Smooth muscle cell (in vitro differentiated cells): ENCODE measurements at regions not wholly inside any gene's neighbourhood (a gene's known extent, or its start where the extent isn't known, plus 50 kb on each side); places are given as distances from the start of the nearest gene placed in this dataset.

Source experiments
- DNase-seq: peaks from one replicate; lab custom pipeline; 2025; ENCODE audit not compliant: unreplicated experiment; lab: John Stamatoyannopoulos, UW
- H2AFZ ChIP-seq: fragments of 200-600 bp; sonication (generic); 2 replicates; pipeline ENCODE4 v1.6.0; 2016; ENCODE audit warnings: antibody characterized with exemption, low read depth, mild to moderate bottlenecking
- H3F3A ChIP-seq: fragments of 200-600 bp; sonication (generic); 2 replicates; pipeline ENCODE4 v1.6.0; 2017; ENCODE audit warnings: antibody characterized with exemption, low read depth
- H3K27ac ChIP-seq: fragments of 200-600 bp; sonication (generic); 2 replicates; pipeline ENCODE4 v1.5.1; 2016; ENCODE audit warnings: low read depth, mild to moderate bottlenecking
- H3K27me3 ChIP-seq: fragments of 200-600 bp; sonication (generic); 2 replicates; pipeline ENCODE4 v1.6.1; 2016; ENCODE audit warnings: low read depth, mild to moderate bottlenecking
- H3K36me3 ChIP-seq: fragments of 200-600 bp; sonication (generic); 2 replicates; pipeline ENCODE4 v1.5.1; 2016; ENCODE audit warnings: low read depth
- H3K4me1 ChIP-seq: fragments of 200-600 bp; sonication (generic); 2 replicates; pipeline ENCODE4 v1.5.1; 2016; ENCODE audit warnings: low read depth
- H3K4me2 ChIP-seq: fragments of 200-600 bp; sonication (generic); 2 replicates; pipeline ENCODE4 v1.6.0; 2016; ENCODE audit warnings: mild to moderate bottlenecking
- H3K4me3 ChIP-seq: fragments of 200-600 bp; sonication (generic); 2 replicates; pipeline ENCODE4 v1.5.1; 2016; ENCODE audit warnings: mild to moderate bottlenecking
- H3K79me2 ChIP-seq: fragments of 200-600 bp; sonication (generic); 2 replicates; pipeline ENCODE4 v1.6.0; 2016; ENCODE audit warnings: low read depth, mild to moderate bottlenecking
- H3K9ac ChIP-seq: fragments of 200-600 bp; sonication (generic); 2 replicates; pipeline ENCODE4 v1.6.0; 2016; ENCODE audit warnings: low read depth
- H3K9me3 ChIP-seq: fragments of 200-600 bp; sonication (generic); replicated peaks from 2 replicates; pipeline ENCODE4 v1.5.1; 2016; ENCODE audit warnings: low read depth
- H4K20me1 ChIP-seq: fragments of 200-600 bp; sonication (generic); 2 replicates; pipeline ENCODE4 v1.6.0; 2016; ENCODE audit warnings: low read depth
- WGBS: methylation state at CpG from one replicate; pipeline ENCODE4 v1.1.7; 2016; ENCODE audit warnings: low lambda C conversion rate; 5-methylcytosine and 5-hydroxymethylcytosine counted together
- TF ChIP-seq, protein P1 (sequence below): fragments of 200-600 bp; sonication (generic); IDR thresholded peaks from 2 replicates; pipeline ENCODE4 v1.5.1; 2017; ENCODE audit warnings: borderline replicate concordance, mild to moderate bottlenecking, antibody characterized with exemption; ENCODE audit not compliant: insufficient read depth, poor library complexity, severe bottlenecking

GRCh38 chr6:34638834-34639736, 57.5 kb downstream of the ILRUN start:
- Histone ChIP-seq H2AFZ (no peak overlapping the region), H3K4me1 (no peaks in the 10 kb centered on the region), H3K9ac (no peak overlapping the region), H3K27ac (no peak overlapping the region), H3K4me2 (no peak overlapping the region), H3K4me3 (no peak overlapping the region), H3K9me3 (no peaks in the 10 kb centered on the region), H3K36me3 (no peaks in the 10 kb centered on the region), H3K79me2 (peaks cover 12% of the 10 kb centered on the region), H4K20me1 (peaks cover 11% of the 10 kb centered on the region), H3F3A (no peaks in the 10 kb centered on the region), H3K27me3 (no peaks in the 10 kb centered on the region)
- TF ChIP-seq, protein P1, sequence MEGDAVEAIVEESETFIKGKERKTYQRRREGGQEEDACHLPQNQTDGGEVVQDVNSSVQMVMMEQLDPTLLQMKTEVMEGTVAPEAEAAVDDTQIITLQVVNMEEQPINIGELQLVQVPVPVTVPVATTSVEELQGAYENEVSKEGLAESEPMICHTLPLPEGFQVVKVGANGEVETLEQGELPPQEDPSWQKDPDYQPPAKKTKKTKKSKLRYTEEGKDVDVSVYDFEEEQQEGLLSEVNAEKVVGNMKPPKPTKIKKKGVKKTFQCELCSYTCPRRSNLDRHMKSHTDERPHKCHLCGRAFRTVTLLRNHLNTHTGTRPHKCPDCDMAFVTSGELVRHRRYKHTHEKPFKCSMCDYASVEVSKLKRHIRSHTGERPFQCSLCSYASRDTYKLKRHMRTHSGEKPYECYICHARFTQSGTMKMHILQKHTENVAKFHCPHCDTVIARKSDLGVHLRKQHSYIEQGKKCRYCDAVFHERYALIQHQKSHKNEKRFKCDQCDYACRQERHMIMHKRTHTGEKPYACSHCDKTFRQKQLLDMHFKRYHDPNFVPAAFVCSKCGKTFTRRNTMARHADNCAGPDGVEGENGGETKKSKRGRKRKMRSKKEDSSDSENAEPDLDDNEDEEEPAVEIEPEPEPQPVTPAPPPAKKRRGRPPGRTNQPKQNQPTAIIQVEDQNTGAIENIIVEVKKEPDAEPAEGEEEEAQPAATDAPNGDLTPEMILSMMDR = no peak
- DNase-seq = no peak
- 96% methylated on average over 6 of the region's 6 CpGs for WGBS

- Histone ChIP-seq H4K20me1 (no peaks in the 10 kb centered on the region), H3K4me1 (no peaks in the 10 kb centered on the region), H3K9ac (no peak overlapping the region), H3K79me2 (no peaks in the 10 kb centered on the region), H3K4me2 (no peak overlapping the region), H3K27ac (no peak overlapping the region), H2AFZ (no peak overlapping the region), H3K36me3 (no peaks in the 10 kb centered on the region), H3K9me3 (no peaks in the 10 kb centered on the region), H3K4me3 (no peak overlapping the region), H3K27me3 (no peaks in the 10 kb centered on the region), H3F3A (no peaks in the 10 kb centered on the region)
- 87% methylated on average over 2 of the region's 2 CpGs for WGBS
- TF ChIP-seq, protein P1 = no peak
- no peak for DNase-seq
These were observed 62.8 kb downstream of the ILRUN start for GRCh38 chr6:34633785-34634184.

DNA sequence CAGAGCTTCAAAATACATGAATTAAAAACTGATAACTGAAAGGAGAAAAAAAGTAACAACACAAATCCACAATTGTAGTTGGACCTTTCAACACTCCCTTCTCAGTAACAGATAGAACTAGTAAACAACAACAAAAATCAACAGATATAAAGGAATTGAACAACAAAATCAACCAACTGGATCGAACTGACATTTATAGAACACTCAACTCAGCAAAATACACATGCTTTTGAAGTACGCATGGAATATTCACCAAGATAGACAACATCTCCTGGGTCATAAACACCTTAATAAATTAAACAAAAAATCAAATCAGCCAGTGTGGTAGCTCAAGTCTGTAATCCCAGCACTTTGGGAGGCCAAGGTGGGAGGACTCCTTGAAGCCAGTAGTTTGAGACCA, 63.3 kb downstream of the ILRUN start:
- no peak overlapping the region for H3K4me3 ChIP-seq
- no peaks in the 10 kb centered on the region for H3K36me3 ChIP-seq
- no peak overlapping the region for H3K27ac ChIP-seq
- DNase-seq = no peak
- no peak overlapping the region for H3K4me2 ChIP-seq
- no peak overlapping the region for H3K9ac ChIP-seq
- H2AFZ ChIP-seq = no peak overlapping the region
- H3F3A ChIP-seq = no peaks in the 10 kb centered on the region
- H4K20me1 ChIP-seq = no peaks in the 10 kb centered on the region
- WGBS = 97% methylated on average over 2 of the region's 2 CpGs
- no peaks in the 10 kb centered on the region for H3K4me1 ChIP-seq
- H3K9me3 ChIP-seq = no peaks in the 10 kb centered on the region
- TF ChIP-seq, protein P1 = no peak
- H3K27me3 ChIP-seq = no peaks in the 10 kb centered on the region
- no peaks in the 10 kb centered on the region for H3K79me2 ChIP-seq

- Histone ChIP-seq H3K4me2 (no peak overlapping the region), H3K36me3 (no peaks in the 10 kb centered on the region), H3K4me1 (no peaks in the 10 kb centered on the region), H3F3A (no peaks in the 10 kb centered on the region), H3K79me2 (no peaks in the 10 kb centered on the region), H3K9ac (peak overlapping the region; percentile 36), H4K20me1 (peaks cover 3% of the 10 kb centered on the region), H3K4me3 (no peak overlapping the region), H3K27ac (peak overlapping the region; percentile 80), H2AFZ (no peak overlapping the region), H3K27me3 (no peaks in the 10 kb centered on the region), H3K9me3 (no peaks in the 10 kb centered on the region)
- TF ChIP-seq, protein P1 = no peak
- WGBS = 52% methylated on average over 6 of the region's 6 CpGs
- DNase-seq = no peak
These were observed 66.5 kb downstream of the ILRUN start for GRCh38 chr6:34630040-34630439.
